M059J (cell line): ENCODE measurements at regions not wholly inside any gene's neighbourhood (a gene's known extent, or its start where the extent isn't known, plus 50 kb on each side); places are given as distances from the start of the nearest gene placed in this dataset.
A peak's percentile ranks its signal among the peaks of the same experiment; 100 is the strongest.

ENCODE experiments used
- DNase-seq: peaks from one replicate; pipeline ENCODE4 v3.0.0-alpha.2; 2012; ENCODE audit warnings: low read depth

DNA sequence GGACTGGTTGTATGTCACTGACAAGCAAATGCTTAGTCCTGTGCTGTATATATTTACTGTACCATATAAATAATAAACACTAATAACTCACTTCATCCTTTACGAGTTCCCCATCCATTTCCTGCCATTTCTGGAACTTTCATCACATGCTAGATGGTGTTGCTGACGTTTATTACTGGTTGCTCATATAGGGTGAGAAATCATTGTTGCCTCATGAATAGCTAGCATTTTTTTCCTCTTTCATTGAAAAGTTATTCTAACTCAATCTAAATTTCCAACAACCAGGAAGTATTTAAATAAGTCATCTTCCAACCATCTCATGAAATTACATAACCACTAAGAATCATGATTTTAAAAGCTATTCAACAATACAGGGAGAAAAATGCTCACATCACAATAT lies 88.6 kb upstream of the RCN1 start:
- no peak for DNase-seq

DNA sequence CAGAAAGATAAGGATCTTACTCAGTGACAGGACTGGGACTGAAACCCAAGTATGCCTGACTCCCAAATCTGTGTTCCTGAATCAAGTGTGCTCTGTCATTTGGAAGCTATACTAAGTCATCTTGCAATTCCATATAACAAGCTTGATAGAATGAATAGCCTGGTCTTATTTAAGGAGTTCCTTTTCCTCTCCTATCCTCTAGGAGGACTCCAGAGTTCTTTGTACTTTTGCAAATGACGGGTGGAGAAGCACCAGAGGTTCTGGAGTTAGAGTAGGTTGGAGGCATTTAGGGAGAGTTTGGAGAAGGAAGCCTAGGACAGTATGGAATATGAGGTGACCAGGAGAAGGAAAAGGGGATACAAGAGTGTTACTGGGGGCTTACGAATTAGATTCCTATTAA lies 92.9 kb upstream of the RCN1 start:
- no peak for DNase-seq

DNA sequence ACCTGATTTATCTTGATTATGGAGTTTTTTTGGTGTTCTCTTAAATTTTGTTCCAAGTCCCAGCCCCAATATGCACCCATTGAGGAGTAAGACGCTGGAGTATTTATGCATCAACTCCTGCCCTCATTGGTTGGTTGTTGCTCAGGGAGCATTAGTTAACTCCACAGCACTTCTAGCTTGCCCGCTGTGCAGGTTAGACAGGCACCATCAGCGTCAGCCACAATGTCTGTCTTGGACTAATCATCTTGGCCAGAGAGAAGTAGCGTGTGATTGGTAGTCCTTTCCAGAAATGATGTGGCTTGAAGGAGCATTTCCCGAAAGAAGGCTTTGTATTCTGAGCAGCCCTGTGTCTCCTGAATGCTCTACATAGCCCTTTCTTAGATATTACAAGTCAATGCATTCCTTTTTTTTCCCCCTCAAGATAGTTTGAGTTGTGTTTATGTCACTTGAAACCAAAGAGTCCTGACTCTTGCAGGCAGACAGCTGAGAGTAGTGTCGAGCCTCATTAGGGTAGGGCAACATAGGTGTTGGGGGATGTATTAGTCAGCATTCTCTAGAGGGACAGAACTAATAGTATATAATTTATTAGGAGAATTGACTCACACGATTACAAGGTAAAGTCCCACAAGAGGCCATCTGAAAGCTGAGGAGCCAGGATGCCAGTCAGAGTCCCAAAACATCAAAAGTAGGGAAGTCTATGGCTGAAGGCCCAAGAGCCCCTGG lies 94.6 kb upstream of the RCN1 start:
- DNase-seq = no peak

DNA sequence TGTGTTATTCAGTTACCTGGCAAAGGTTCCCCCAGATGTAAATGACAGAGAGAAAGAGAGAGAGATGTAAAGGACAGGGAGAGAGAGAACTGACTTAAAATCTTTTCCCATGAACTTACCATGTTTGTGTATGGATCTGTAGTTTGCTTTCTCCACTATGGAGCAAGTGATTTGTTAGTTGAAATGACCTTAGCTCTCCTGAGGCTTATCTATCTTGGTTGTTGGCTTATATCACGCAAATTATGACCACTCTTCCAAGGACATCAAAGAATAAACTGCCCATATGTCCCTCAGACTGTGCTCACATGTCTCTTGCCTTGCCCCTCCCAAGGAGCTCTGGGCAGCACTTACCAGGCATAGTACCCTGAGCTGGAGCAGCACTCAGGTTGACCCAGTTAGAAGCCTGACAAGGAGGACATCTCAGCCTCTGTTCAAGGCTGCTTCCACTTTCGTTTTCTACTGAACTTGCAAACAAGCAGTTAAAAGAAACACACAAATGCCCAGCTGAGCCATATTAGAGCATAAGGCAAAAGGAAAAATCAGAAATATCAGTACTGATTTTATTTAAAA lies 95.3 kb upstream of the RCN1 start:
- peak; percentile 67 for DNase-seq

DNA sequence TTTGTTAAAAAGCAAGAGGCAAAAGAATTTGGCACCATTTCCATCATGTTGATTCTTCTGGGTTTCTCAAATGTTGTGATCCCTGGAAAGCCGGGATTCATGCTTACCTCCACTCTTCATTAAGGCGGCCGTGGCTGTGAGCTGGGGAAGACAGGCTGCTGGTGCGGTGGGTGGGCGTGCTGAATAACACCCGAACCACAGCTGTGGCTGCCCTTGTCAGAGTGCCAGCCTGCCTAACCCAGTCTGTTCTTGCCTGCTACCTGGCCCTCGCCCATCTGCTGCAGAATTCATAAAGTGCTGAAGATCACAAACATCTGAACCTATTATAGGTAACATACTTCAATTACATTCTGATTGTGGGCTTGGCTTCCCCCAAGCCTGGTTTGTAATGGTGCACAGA lies 95.8 kb upstream of the RCN1 start:
- DNase-seq = no peak

DNA sequence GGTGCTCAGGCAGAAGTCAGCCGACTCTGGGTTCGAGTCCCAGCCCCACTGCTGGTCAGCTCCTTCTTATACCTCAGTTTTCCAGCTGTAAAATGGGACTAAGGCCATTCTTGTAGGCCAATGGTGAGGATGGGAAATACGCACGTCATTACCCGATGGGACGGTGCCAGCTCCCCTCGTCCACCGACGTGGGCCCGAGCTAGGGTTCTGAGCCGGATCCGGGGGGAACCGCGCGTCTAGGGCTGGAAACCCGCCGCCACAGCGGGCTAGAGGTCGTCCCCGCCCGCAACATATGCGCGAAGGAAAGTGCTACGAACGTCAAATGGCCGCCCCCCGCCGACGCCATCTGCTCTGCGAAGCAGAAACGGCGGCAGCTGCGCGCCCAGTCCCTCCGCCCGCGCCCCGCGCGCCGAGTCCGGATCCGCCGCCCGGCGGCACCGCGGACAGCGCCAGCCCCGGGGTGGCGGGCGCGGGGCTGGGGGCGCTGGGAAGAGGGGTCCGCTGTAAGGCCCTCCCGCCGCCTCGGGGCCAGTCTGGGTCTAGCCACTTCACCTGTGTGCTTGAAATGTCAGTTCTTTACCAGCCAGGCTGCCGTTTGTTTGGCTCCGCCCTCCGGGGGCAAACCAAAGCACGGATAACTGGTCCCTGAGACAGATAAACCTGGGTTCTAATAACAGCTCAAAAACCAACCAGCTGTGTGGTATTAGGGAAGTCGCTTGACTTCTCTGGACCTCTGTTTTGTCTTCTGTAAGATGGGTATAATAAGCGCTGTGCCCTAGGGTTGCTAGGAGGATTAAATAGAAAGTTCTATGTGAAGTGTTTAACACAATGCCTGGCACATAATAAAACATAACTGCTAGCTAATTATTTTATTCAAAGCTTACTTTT lies 103.5 kb upstream of the RCN1 start:
- DNase-seq = no peak

DNA sequence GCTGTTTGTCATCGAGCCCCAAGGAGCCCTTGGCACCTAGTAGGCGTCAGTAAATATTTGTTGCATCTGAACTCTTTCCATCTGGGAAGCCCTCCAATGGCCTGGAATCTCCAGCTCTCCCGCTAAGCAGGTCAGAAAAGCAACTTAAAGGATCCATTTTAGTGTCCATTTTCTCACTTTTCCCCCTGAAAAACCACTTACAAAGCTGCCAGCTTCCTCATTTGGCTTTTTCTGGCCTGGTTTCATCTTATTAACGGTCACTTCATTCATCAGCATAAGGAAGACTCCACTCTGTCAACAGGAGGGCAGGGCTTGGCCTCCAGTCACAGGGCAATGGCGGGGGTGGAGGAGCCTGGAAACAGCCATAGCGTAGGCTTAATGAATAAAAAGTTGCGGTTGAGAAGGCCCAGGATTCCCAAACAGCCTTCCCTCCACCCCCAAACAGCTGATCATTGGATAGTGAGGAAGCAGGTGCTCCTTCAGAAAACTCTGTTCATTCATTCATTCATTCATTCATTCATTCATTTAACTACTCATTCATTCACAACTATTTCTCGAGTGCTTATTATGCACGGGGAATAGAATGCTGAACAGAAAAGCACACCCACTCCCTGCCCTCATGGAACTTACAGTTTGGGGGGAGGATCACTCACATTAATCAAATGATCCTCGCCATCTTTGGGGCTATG lies 104.5 kb upstream of the RCN1 start:
- no peak for DNase-seq

DNA sequence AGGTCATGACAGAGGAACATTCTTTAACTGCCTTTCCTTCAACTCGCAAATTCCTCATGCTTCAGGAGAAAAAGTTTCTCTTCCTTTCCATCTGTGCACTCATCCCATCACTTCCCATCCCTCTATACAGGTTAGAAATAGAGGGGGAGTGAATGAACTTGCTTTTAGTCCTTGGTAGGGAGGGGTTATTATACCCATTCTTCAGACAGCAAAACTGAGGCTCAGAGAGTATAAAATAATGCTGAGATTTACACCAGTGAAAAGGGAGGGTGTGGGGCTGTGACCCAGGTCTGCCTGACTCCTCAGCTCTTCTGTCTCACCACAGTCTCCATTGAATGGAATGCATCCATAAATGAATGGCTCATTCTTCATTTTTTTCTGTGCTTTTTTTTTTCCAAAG lies 109.4 kb upstream of the RCN1 start:
- DNase-seq = no peak

DNA sequence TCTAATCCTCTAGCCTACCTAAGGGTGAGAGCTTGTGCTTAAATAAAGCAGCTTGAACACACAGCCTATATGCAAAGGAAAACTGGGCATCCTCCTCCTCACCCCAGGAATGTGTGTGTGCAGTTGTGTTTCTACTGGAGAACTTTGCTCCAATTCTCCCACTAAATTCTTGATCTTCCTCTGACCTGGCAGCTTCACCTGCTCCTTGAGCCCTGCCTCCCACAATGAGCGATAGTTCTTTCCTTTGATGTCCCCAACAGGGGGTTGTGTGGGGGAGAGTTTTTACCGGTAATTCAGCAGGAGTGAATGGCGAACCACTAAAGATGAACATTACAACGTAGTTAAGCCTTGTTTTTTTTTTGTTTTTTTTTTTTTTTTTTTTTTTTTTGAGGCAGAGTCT lies 113.5 kb upstream of the RCN1 start:
- no peak for DNase-seq

DNA sequence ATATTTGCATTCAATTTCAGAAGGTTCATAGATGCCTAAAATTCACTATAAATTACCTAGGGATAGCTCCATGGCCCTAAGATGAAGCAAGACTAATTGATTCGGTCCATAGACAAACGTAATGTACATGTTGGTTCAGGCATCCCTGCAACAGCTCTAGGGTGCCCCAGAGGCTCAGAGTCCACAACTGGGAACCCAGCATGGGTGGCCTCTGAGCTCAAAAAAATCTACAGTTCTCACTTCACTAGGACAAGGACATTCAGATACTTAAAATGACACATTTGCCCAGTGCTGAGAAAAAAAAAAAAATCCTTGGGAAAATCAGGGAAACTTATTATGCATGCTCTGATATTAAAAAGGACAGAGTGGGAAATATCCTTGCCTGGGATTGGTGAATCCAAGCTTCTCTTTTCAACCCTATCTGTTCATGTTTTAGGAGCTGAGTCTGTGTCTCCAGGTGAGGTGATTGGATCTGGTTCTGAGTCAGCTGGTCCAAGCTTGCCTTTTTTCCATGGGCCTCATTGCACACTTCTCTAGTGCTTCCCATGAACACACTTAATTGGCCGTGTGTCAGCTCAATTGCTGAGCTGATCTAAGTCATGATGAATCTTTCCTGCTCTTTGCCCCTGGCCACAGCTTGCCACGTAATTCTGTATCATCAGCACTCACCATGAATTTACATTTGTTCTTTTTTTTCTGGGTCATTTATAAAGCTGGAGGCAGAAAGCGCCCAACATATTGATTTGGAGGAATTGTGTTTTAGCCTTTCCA lies 116.3 kb upstream of the RCN1 start:
- peak; percentile 97 for DNase-seq

DNA sequence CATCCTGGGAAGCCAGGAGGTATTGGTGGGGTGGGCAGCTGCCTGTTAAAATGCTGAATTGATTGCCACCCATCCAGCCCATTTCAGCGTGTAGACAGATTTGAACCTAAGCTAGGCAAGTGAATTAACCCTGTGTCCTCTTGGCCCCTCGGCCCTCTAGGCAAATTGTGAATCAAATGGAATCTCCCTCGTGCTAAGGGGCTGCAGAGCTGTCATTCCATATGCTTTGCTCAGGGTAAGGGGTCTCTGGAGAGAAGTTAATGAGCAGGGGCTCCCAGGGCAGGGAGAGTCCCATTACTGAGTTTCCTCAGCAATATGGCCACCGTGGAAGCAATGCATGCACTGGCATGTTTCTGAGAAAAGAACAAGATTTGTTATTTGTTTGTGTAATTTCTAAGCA lies 117.7 kb upstream of the RCN1 start:
- no peak for DNase-seq

DNA sequence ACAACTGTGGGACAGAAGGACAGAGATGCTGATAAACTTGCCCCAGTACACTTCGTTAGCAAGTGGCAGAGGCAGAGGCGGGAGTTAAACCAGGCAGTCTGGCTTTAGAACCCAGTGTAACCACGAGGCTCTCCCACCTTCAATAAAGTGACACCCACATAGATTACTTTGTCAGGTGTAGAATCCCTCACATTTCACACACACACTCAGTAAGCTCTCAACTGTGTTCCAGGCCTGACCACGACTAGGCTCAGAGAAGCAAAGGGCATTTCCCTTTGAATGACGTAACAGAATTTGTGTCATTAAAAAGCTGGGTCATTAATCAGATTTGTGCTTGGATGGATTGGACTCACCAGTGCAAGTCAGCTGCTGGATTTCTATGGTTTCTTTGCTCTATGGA lies 118.3 kb upstream of the RCN1 start:
- DNase-seq = peak; percentile 28

DNA sequence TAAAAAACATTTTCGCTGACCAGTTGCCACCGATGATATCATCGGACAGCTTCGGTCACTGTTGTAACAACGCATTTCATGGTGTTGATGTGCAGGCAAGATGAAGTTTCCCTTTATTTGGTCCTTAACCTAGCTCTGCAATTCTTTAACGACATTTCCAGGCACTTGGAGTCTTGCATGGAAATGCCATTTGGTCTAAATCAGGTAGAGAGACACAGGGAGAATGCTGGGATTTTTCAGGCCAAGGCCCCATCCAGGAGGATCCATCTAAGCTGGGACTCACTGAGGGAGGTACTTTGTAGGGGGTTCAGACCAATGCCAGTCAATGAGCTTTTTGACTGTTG lies 121.5 kb upstream of the RCN1 start:
- DNase-seq = no peak

DNA sequence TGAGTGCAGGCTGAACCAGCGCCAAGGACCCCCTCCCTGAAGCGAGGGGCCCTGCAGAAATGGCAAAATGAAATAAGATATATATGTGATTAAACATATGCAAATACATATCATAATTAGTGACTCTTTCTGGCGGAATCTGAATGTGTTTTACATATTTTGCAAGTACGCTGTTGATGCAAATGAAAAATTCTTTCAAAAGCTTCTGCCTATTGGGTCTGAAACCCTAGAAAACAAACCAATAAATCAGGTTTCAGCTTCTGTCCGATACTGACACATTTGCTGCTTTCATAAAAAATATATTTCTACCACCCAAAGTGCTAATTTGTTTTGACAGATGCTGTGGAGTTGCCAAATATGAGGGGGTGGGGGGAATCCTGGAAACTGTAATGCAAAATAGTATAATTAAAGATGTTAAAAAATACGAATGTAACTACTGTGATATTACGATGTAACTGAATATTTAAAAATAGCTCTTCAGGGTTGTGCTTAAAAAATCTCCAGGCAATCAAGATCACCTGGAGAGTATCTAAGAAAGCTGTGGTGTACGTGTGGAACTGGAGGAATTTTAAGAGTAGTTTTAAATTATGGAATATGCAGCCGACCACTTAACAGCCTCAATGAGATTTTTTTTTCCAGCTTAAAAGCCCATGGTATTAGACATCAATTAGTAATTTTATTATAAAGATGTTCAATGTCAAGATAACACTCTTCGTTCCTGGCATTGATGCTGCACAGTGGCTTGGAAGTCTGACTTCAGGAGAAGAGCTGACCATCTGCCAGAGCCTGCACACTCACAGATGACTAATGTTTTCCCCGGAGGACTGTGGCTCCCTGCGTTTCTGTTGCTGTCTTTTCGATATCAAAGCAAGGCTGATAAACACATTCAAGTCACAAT lies 122.2 kb upstream of the RCN1 start:
- peak; percentile 95 for DNase-seq

DNA sequence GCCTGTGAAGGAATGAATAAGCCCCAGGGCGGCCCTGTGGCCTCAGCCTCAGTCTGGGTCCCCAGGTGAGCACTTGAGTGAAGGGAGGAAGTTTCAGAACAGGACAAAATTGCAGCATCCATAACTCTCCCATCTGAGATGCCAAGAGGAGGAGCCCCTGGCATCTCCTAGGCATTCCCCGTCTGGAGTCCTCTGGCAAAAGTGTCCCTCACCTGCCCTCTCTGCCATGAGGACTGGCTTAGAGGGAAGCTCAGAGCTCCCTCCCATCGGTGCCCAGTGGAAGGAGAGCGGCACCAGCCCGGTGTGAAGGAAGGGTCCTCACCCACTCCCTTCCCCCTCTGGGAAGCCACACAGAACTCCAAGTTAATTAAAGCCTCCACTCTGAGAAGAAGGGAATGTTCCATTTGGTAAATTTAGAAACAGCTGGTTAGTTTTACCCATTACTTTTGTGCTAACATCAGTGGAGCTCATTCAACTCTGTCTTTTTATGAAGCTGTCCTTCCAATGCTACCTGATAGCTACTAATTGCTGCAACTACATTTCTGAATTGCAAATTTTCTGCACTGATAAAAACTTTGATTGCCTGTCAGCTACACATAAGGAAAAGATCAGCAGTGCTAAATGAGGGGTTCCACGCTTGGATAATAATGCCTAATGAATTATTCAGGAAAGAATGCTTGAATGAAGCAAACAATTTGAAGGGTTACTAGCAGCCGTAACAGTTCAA lies 123.3 kb upstream of the RCN1 start:
- DNase-seq = no peak

DNA sequence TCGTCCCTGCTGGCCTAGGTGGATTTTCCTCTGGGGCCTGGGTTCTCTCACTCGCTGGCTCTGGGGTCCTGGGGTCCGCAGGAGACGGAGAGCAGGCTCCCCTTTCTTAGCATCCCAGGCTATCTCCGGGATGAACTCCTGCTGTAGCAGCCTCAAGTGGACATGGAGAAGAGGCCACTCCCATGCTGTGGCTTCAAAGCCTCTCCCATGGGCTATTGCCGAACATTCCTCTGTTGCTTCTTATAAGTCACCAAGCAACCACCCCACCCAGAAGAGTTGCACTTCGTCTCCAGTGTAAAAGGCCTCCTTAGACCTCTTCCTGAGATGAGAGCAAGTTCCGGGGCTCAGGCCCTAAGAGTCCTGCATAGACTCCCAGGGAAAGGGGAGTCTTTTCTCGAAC lies 124.0 kb upstream of the RCN1 start:
- DNase-seq = no peak

DNA sequence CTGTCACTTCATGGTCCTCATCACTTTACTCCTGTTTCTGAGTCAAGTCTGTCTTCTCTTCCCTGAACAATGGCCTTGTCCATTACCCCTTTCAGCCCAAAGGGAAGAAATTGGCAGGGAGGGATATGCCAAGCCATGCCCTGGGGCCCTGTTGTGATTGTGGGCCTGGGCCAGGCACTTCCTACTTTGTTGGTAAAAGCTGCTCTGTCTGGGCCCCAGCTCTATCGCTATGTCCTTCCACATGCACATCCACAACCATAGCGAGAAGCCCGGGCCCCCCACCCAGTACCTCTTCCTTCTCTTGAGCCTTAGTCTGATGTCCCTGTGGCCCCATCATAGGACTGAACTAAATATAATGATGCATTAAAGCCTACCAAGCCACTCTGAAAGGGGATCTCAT lies 126.7 kb upstream of the RCN1 start:
- no peak for DNase-seq

DNA sequence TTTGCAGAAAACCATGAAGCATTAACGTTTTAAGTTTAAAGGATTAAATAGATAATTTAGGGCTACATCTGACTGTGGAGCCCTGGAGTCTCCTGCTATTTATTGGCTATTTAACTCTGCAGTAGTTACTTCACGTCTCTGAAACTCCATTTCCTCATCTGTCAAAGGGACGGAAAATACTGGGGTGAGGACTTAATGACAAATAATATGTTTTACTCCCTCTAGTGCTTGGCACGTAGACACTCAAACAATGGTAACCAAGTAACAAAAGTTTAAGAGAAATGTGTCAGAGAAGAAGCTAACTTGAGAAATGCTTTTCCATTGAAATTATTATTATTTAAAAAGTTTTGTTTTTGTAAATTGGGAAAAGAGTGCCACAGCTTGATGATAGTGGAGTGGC lies 130.7 kb upstream of the RCN1 start:
- peak; percentile 68 for DNase-seq

DNA sequence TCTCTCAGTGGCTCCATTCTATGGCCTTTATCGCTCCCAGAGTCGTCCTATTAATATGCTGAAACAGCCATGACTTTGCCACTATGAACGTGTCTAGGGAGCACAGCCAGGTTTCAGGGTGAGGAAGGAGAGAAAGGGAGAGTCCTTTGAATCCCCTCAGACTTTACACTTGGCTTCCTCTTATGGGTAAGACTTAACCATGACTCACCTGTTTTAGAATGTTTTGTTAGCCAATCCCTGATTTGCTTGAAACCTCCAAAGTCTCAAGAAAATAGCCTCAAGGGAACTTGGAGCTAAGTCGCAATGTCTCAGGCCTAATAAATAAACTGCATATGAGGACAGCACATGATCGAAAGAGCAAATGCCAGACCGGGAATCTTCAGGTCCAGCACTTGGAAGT lies 131.2 kb upstream of the RCN1 start:
- DNase-seq = peak; percentile 98
